GM19397 (cell line): ENCODE measurements at regions not wholly inside any gene's neighbourhood (a gene's known extent, or its start where the extent isn't known, plus 50 kb on each side); places are given as distances from the start of the nearest gene placed in this dataset.
"Not testable (repeated sequence)": the region's sequence is repeated elsewhere in the genome, so short reads cannot be mapped to it uniquely, and the experiment has no call there.

Experiments
- ATAC-seq: cut with Tn5 transposase; IDR thresholded peaks from one replicate; pipeline ENCODE4 v1.9.1; 2021; ENCODE audit warnings: mild to moderate bottlenecking, moderate library complexity; ENCODE audit not compliant: unreplicated experiment

GRCh38 chr5:57979671-57980070 lies 480.2 kb downstream of the PLK2 start:
- no peak for ATAC-seq

- ATAC-seq: no peak
Measured at GRCh38 chr5:57976506-57976905, 483.4 kb downstream of the PLK2 start.

GRCh38 chr5:57972099-57972498 lies 487.8 kb downstream of the PLK2 start:
- not testable (repeated sequence) for ATAC-seq

GRCh38 chr5:57960569-57960968 lies 478.0 kb upstream of the ACTBL2 start:
- no peak for ATAC-seq

DNA sequence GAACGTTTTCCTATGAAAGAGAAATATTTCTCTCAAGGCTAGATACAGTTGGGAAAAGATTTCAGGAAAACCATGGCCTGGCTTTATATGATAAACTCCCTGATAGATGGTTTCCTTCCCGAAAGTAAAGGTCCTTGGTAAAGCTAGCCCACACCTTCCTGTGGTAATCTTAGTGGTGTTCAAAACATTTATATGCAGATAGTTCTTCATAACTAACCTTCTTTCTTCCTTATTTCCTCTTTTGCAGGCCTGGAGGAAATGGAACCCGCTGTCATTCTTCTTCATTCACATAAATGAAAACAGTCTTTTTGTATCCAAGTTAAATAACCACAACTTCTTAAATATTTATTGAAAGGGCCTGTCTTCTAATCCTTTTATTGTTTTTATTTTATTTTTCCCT lies 474.0 kb upstream of the ACTBL2 start:
- ATAC-seq: no peak

- ATAC-seq: no peak
Measured at GRCh38 chr5:57955511-57955910, 472.9 kb upstream of the ACTBL2 start.

DNA sequence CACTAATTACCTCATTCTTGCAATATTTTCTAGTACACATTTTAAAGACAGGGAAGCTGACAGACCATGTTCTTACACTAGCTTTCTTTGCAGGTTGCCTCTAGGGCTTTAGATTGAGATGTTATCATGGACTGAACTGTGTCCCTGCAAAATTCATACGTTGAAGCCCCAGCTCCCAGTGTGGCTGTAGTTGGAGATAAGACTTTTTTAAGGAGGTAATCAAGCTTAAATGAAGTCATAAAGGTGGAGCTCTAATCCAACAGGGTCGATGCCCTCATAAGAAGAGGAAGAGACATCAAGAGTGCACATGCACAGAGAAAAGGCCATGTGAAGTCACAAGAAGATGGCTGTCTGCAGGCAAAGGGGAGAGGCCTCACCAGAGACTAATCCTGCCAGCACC lies 471.2 kb upstream of the ACTBL2 start:
- ATAC-seq: no peak

DNA sequence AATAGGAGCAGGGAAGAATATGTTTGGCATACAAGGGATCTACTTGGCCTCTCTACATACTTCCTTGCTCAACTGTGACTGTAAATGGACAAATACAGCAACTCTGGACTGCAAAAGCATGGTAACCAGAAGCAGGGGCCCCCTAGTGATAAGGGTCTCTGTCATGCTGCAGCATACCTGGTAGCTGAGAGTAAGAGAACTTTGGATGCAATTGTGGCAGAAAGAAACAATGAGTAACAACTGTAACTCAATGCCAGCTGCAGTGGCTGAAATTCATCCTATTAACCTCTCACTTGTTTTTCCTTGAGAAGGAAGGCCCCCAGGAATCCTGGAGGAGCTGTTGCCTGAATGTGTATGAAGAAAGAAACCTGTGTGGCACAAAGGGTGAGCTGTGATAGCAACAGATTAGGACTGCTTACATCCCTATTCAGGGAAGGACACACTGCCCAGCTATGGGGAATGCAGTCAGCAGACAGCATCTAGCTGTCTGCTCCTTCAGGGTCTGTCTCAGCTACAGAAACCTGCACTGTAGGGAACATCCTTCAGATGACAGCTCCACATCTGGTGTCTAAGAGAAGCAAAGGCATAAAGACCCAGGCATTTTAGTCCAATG lies 468.1 kb upstream of the ACTBL2 start:
- no peak for ATAC-seq

GRCh38 chr5:57948091-57948490 lies 465.5 kb upstream of the ACTBL2 start:
- ATAC-seq: no peak

DNA sequence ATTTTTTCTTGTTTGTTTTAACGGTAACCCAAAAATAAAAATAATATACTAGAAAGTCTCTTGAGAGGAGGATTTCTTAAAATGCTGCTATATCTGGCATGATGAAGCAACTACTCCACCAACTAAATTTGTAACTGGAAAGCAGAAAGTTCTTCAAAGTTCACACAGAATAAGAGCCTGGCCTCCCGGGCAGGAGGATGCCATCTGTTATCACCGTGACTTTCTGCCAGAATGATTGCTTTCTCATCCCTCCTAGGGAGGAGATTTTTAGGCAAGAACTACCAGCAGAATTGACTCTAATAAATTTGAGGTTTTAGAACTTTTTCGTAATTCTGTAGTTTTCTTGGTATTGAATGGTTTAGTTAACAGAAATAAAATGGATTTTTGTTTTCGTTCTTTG lies 464.6 kb upstream of the ACTBL2 start:
- no peak for ATAC-seq

DNA sequence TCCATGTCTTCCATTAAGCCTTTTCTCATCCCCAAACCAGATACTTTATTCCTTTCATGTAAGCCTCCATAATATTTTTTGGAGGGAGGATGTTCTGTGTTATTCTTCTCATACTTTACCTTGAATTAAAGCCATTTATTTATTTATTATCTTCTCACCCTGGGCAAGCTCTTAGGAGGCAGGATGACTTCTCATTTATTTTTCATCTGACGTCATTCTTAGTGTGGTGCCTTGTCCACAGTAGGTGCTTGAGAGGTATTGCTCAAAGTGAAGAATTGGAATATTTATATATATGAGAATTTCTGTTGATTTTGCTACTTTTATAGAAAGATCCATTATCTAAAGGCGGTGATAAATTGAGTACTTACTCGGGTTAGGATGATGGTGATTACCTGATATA lies 458.3 kb upstream of the ACTBL2 start:
- ATAC-seq: no peak

- ATAC-seq: no peak
Measured at GRCh38 chr5:57940236-57940635, 457.6 kb upstream of the ACTBL2 start.

DNA sequence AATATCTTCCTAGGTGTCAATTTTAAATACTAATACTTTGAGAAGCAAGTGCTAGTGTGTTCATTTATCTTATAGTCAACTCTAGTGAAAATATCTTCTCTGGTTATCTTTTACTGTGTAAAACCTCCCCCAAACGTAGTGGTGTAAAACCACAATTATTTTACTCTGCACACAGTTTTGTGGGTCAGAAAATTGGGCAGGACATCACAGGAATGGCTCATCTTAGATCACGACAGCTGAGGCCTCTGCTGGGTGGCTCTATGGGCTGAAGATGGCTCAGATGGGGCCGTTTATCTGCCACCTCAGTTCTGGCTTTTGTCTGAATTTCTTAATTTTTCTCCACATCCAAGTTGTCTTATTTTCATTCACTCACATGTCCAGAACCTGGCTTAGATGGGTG lies 457.2 kb upstream of the ACTBL2 start:
- ATAC-seq: no peak

GRCh38 chr5:57939335-57939734 lies 456.7 kb upstream of the ACTBL2 start:
- no peak for ATAC-seq

GRCh38 chr5:57938174-57938557 lies 455.6 kb upstream of the ACTBL2 start:
- no peak for ATAC-seq

DNA sequence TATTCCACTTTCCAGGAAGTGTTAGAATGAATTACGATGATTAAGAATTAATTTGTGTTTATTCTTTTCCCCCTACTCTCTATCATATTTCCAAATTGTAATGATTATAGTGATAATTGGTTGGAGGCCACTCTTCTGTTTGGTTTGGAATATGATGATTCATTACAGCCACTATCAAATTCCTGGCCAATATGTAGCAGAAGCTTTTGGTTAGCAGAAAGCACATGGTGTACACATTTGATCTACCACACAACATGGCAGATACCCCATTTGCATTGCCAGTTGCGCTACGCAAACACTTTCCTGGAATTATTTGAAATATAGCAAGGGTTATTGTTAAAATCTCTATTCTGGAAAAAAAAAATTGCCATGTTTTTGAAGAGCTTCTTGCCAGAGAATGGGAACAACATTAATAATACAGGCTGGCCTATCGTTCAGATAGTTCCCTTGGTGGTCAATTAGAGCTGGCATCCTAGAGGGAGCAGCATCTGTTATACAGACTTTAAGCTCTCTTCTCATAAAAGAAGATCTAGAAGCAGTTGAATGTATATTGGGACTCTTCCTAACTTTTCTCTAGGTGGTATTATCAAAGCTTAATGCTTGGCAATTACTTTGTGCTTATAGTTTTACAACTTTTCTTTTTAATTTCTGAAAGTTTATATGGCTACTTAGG lies 455.0 kb upstream of the ACTBL2 start:
- no peak for ATAC-seq

- no peak for ATAC-seq
Measured at GRCh38 chr5:57937025-57937424, 454.4 kb upstream of the ACTBL2 start.

DNA sequence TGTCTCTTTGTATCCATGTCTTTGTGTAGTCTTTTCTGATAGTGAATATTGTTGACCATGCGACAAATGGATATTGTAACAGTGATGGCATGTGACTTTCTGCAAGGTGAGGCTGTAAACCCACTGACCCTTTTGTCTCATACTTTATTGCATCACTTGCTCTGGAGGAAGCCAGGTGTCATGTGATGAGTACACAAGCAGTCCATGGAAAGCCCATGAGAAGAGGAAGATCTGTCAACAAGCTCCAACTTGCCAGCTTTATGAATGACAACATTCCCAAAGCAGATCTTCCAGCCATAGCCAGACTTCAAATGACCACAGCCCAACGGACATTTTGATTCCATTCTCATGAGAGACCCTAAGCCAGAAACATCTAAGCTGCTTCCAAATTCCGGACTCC lies 450.1 kb upstream of the ACTBL2 start:
- no peak for ATAC-seq

DNA sequence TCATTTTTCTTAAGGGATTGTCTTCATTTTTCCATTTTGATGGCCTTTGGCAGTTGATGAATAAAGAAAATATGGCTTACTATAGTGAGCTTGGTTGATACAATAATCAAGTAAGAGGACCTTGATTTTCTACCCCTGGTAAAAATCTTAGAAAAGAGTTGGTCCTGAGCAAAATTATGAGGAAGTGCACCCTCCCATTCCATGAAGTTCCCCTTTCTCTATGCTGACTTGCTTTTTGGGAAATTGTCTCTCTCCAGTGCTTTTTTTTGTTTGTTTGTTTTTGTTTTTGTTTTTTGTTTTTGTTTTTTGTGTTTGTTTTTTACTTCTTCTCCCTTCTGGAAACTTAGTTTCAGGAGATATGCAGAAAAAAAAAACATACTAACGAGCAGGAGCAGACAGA lies 449.2 kb upstream of the ACTBL2 start:
- ATAC-seq: no peak

DNA sequence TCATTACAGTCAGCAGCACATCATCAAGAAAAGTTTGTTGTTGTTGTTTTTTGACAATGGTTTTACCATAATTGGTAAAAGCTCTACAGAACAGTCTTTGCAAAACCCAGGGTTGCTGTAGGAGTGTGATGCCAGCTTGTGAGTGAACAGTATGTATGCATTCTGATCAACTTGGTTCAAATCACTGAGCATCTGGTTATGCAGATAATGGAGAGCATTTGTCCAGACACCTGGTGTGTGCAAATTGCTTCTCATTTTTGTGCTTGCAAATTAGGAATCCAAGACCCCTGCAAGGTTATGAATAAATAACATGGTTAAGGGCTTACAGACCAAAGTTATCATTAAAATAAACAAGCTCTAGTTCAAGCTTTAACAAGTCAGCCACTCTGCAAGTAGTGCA lies 448.7 kb upstream of the ACTBL2 start:
- ATAC-seq: no peak

GRCh38 chr5:57929271-57929670 lies 446.7 kb upstream of the ACTBL2 start:
- ATAC-seq: no peak

GRCh38 chr5:57923094-57923493 lies 440.5 kb upstream of the ACTBL2 start:
- ATAC-seq: not testable (repeated sequence)

GRCh38 chr5:57917004-57917403 lies 434.4 kb upstream of the ACTBL2 start:
- no peak for ATAC-seq
